ENCODE measurements at regions not wholly inside any gene's neighbourhood (a gene's known extent, or its start where the extent isn't known, plus 50 kb on each side); places are given as distances from the start of the nearest gene placed in this dataset.

GRCh38 chr12:24743941-24744793 is 204.7 kb downstream of the BCAT1 start:
- TF ChIP-seq POLR2AphosphoS5 (IDR thresholded peaks at IDR 0.05; ENCODE audit: low read depth, low read length) (no peak), CTCF (IDR thresholded peaks at IDR 0.05) (no peak)

All from Panc1 (cell line).